ENCODE measurements at regions not wholly inside any gene's neighbourhood (a gene's known extent, or its start where the extent isn't known, plus 50 kb on each side); places are given as distances from the start of the nearest gene placed in this dataset.
"Not testable (repeated sequence)": the region's sequence is repeated elsewhere in the genome, so short reads cannot be mapped to it uniquely, and the experiment has no call there.

DNA sequence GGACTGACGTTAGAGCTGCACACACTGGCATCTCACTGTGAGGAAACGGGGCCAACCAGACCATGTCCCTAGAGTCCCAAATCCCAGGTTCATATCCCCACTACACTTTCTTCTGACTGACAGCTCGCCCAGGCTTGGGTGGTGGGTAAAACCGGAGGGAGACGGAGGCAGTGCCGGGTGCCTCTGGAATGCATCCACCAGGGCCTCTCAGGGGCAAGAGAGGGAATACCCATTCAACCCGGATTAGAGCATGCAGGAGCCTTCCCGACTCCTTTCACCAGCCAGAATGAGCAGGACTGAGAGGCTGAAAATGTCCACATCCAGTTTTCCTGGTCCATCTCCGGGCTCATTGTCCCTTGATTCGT is 297.2 kb downstream of the ADGRD1 start:
- no peak for DNase-seq

DNA sequence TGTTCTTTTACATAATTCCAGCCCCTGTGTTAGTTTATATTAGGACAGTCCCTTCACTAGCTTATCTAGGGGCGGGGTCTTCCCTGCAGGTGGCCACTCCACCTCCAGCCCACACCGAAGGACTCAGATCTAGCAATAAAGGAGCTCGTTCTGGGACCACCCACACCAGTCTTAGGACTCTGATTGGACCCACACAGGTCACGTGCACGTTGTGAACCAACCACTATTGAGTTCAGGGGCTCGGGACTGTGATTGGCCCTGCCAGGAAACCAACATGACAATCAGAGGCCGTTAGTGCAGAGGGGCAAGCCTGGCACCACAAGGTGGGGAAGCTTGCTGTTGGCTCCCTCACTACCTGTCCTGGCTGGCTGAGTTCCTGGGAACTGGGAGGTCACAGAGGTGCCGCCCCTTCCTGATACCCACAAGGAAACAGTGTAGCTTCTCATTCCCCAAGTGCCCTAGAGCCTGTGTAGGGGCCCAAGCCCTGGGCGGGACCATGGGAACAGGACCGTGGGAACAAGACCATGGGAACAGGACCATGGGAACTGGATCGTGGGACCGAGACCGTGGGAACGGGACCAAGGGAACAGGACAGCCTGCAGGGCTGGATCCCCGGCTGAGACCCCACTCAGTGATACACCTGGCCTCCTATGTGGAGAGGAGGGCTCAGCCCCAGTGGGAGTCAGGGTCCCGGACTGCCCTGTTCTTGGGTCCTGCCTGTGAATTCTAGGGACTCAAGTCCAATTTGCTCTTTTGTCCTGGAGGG is 297.8 kb downstream of the ADGRD1 start:
- no peak for DNase-seq

DNA sequence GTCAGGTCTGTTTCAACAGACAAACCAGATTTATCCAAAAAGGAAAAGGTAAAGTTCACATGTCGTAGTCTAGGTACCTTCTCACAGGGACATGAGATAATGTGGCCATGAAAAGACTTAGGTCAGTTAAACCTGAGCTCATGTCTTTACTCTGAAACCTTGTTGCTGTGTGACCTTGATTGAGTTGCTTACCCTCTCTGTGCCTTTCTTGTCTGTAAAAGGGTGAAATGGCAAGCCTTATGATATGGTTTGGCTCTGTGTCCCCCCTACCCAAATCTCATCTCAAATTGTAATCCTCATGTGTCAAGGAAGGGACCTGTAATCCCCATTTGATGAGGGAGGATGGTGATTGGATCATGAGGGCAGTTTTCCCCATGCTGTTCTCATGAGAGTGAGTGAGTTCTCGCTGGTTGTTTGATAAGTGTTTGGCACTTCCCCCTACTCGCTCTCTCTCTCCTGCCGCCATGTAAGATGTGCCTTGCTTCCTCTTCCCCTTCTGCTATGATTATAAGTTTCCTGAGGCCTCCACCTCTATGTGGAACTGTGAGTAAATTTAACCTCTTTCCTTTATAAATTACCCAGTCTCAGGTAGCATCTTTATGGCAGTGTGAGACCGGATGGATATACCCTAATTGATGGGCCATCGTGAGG is 299.8 kb downstream of the ADGRD1 start:
- no peak for DNase-seq

DNA sequence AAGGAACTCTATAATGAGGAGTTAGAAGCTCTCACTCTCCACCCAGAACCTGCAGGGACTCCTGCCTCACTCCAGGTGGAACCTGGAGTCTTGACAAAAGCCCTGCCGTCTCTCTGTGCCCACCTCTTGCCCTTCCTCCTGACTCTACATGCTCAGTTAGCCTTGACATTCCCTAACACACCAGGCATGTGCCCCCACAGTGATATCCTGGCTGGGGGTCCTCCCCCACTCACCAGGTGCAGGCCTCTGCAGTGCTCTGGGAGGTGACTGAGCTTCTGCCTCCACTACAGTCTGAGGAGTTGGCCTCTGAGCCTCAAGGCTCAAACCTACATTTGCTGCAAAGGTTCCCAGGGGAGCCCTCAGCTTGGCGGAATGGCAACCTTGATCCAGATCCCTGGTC is 300.7 kb downstream of the ADGRD1 start:
- no peak for DNase-seq

DNA sequence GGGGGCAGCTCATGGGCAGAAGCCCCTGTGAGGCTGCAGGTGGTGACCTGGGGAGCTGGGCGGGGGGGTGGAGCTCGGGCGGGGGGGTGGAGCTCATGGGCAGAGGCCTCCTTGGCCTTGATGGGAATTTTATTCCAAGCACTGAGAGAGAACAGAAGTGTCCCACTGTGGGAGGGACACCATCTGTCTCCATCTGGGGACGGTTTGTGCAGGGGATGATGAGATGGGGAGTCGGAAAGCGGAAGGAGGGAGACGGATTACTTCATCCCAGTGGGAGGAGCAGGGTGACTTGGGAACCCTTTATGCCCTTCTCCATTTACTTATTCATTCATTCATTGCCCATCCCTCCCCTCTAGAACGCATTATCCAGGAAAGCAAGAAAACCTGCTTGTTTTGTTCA is 304.7 kb downstream of the ADGRD1 start:
- DNase-seq = no peak

DNA sequence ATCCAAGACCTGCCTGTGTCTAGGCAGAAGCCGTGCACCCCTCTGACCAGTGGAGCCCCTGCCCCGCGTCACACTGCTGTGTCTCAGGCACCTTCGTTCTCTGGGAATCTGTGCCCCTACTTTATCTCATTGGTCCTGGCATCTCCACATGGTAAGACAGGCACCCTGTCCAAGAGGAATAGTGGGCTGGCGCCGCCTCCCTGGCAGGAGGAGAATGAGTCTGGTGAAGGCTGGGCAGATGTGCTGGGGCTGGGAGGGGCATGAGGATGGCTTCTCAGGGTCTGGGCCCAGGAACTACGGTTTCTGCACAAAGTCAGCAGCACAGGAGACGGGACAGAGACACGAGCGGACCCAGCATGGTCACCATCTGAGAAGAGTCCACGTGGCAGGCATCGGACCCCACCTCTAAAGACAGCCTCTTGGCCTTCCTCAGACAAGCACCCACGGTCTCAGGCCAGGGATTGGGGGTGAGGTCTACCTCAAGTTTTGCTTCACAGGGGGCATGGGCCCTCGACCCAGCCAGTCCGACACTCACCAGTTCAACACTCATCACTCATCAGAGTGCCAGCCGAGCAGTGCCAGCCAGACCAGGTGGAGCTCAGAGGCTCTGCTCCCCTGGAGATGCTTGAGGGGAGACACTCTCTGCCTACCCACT is 306.7 kb downstream of the ADGRD1 start:
- no peak for DNase-seq

DNA sequence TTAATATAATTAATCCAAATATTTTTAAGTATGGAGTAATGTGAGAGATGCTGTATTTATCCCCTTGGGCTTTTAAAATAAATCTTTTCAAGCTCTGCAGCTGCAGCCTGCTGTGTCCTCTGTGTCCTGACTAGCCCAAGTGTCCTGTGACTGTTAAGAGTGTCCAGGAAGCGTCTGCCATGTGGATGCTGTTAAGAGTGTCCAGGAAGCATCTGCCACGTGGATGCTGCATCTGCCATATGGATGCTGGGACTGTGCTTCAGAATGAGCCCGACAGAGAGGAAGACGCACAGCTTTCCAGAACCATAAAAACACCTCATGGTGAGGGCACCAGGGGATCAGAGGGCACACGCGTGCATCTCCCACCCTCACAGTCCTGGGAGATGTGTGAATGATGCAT is 307.2 kb downstream of the ADGRD1 start:
- no peak for DNase-seq

DNA sequence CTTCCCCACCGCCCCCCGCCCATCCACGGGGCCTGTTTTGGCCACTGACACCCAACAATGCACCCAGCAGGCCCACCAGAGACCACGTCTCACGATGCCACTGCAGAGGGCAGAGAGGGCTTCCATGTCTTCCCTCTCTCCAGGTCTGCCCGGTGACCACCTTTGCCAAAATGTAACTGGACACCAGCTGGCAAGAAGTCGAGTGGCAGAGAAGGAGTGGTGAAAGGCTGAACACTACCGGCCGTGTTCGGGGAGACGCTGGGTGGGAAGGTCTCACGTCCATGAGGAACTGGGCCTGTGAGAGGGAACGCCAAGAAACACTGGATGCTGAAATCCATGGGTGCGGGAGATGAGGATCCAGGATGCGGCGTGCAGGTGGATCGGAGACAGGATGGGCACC is 308.2 kb downstream of the ADGRD1 start:
- DNase-seq = no peak

DNA sequence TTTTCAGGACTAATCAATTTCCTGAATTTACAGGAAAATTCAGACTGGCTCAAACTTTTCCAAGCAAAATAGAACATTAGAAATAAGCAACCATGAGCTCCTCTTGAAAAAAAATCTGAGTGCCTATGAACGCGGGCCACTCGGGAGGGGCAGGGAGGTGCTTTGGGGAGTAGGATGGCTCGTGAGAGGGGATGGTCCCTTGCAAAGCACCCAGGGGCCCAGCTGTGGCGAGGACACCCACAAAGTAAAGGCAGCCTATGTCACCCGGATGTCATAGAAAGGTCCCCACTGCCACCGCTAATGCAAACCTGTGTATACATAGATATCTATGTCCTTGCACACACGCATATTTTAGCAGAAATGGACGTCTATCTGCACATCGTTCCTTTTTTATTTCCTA is 309.9 kb downstream of the ADGRD1 start:
- DNase-seq = no peak

DNA sequence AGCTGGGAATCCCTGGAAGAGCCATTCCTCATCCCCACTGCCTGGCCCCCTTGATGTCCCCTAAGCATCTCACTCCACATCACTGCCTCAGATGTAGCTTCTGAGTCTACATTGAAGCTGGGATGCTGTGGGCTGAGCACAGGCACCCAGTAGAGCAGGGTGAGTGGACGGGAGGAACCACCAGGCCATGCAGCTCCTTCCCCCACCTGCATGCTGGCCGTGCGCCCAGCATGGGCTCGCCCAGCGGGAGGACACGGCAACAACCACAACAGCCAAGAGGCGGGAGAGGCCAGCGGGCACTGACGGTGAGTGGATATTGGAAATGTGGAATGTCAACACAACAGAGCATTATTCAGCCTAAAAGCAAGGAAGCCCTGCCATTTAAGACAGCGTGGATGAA is 310.9 kb downstream of the ADGRD1 start:
- no peak for DNase-seq

DNA sequence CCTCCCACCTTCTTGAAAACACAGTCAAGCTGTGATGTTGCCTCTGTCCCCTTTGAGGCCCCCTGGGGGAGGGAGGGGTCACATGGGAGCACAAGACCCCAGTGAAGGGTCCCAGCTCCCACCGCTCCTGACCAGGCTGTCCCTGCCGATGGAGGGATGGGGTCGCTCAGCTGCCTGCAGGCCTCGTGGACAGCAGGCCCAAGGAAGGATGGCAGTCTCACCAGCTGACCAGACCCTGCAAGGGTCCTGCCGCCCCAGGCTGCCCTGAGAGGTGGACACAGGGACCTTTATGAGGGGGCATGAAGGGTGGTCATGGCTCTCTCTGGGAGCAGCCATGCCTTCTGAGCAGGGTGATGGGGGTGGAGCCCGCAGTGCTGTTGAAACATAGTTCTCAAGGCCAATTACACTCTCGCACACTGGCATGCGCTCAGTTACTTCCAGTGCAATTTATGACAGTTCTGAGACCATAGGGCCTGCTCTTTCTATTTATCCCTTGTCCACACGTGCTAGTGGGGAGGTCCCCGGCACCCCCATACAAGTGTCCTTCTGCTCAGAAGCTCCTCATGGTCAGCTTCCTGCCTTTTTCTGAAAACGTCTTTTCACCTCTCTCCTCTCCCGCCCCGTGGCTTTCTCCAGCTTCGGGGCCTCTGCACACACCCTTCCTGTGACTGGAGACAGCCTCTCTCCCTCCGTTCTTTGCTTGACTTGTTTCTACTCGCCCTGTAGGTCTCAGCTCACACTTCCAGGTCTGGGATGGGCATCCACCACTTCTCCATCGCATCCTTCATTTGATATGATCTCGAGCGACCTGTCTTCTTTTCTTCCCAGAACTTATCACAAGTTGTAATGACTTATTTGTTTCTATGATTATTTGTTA is 313.1 kb downstream of the ADGRD1 start:
- no peak for DNase-seq

DNA sequence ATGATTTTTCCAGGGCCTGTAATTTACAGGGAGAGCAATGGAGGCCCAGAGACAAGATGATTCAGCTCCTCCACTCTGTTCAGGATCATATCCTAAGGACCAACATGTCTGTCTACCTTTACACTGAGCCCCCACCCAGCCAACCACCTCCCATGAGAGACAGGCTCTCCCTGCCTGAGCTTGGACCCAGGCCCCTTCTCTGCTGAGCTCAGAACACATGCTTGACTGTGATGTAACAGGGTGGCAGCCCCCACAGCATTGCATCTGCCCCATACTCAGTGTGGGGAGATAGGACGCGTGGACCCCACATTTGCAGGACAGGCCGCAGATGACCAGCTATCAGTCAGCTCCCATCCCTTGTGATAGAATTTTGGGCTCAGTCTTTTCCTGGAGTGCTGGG is 313.9 kb downstream of the ADGRD1 start:
- no peak for DNase-seq

DNA sequence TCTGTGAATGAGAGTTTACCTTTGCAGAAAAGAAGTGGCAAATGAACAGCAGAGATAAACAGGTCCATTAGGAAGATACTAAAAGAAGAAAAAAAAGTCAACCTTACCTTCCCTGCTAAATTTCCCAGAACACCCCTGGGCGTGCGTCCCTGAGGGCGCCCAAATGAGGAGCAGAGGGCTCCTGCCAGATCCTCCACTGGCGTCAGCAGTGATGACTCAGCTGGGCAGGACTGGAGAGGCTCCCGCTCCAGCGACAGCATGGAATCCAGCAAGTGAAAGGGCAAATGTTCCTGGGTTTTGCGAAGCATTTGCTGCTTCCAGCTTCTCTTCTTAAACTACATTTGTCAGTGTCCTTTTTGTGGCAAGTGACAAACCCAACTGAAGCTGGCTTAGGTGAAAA is 314.4 kb downstream of the ADGRD1 start:
- DNase-seq = not testable (repeated sequence)

DNA sequence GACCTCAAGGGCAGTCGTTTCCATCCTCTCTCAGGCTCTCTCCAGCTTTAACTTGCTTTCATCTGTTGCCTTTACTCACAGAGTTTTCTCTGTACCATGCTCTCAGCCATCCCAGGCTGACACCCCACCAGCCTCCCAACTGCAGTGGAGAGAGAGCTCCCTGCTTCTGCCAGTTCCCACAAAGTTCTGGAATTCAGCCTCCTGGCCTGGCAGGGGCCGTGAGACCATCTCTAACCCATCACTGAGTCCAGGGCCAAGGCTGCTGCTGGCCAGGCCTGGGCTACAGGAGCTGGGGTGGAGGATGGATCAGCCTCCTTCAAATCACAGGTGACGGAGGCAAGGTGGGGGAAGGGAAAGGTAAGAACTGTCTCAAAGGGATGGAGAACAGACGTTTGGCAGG is 314.9 kb downstream of the ADGRD1 start:
- not testable (repeated sequence) for DNase-seq

DNA sequence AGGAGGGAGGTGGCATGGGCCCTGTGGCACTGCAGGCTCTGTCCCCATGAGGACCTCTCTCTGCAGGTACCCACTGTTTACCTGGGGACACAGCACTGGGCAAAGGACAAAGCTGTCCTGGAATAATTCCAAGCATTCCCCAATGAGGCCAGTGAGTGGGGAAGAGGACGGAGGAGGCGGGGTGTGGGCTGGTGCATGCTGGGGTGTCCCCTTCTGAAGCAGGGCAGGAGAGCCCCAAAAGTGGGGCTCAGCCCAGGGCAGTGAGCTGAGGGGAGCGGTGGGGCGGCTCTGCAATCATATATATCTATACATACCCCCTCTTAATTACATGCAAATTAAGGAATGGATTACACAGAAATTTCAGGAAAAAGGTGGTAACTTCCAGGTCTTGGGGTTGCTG is 315.8 kb downstream of the ADGRD1 start:
- DNase-seq = no peak

DNA sequence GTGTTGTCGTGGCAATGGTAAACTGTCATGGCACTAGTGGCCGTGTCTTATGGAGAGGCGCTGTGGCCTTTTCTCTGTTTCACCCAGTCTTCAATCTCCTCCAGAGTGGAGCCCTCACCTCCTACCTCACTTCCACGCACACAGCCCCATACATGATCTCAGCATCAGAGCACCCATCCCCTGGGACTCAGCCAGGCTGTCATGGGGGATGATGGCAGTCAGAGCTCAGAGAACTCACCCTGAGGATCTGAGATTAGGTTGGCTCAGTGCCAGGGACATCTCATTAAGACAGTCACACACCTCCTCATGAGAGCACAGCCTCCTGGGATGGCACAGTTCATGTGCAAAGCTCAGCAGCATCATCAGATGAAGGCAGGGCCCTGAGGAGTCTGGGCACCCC is 316.3 kb downstream of the ADGRD1 start:
- DNase-seq = not testable (repeated sequence)

DNA sequence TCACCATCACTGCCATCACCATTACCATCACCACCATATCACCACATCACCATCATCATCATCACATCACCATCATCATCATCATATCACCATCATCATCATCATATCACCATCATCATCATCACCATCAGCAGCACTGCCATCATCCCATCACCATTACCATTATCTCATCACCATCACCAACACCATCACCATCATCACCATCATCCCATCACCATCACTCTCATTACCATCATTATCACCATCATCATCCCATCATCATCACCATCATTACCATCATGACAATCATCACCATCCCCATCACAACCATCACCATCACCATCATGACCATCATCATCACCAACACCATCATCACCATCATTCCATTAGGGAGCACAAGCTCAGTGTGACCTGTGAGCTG is 318.0 kb downstream of the ADGRD1 start:
- no peak for DNase-seq

DNA sequence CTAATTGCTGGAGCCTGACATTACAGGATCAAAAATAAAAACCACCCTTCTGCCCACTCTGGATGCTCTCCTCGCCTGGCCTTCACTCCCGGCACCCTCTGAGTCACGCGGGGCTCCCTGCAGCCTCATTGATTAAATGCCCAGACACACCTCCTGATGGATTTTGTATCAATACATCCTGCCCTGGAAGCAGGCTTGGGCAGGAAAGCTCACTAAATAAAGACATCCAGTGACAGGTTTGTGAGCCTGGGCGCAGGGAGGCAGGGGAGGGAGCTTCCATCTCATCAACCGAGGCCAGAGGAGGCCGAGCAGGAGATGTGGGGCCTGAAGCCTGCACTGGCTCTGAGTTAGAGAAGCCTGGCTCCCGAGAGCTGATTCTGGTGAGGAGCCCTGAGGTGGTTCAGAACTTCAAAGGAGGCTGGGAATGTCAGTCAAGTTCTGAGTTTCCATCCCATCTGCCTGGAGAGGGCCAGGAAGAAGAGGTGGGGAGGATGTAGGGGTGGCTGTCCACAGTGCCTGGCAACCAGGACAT is 318.6 kb downstream of the ADGRD1 start:
- not testable (repeated sequence) for DNase-seq

DNA sequence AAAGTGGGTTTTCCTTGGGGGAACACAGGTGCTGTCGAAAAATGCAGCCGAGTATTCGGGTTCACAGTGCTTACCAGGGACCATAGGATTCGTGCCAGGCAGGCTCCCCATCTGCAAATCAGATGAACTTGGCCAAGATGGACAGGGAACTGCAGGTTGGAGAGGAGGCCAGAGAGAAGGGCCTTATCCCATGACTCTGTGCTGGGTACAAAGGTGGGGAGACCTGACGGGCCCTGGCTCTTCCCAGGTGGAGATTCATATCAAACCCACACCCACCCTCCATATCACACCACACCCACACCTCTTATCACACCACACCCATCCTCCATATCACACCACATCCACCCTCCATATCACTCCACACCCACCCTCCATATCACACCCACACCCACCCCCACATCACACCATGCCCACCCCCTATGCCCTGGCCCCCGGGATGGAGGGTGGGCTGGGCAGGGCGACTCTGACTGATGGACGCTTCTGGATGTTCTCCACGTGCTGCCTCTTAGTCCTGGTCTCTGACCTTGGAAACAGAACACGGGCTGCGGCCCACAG is 319.7 kb downstream of the ADGRD1 start:
- DNase-seq = no peak

DNA sequence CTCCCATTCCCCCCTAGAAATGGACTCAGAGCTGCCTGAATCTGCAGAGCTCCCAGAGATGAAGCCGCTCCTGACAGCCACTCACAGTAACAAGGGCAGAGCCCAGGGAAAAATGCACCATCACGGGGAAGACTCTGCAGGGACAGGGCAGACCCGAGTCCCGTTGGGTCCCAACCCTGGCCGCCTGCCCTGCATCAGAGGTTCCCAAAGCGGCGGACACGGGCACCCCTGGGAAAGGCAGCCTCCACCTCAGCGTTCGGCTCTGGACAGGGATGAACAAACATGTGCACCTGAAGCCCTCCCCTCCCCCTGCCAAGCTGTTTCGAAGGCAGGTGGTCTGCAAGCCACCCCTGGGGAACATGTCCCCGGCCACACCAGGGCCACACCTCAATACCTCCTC is 320.4 kb downstream of the ADGRD1 start:
- DNase-seq = no peak

DNA sequence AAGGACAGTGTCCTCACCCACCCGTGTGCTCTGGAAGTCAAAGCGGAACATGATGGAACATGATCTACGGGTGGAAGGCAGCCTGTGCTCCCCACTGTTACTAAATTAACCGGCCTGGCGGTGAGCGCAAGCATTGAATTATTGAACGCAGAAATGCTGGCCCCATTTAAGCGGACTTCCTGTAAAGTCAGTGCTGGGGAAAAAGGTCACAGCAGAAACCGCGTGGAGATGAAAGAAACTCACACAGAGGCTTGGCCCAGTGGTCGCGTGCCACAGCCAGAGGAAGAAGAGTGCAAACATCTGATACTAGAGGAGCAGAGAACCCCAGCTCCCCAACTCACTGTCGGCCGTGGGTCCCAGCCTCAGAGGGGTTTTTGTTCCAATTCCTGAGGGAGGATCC is 321.2 kb downstream of the ADGRD1 start:
- no peak for DNase-seq

DNA sequence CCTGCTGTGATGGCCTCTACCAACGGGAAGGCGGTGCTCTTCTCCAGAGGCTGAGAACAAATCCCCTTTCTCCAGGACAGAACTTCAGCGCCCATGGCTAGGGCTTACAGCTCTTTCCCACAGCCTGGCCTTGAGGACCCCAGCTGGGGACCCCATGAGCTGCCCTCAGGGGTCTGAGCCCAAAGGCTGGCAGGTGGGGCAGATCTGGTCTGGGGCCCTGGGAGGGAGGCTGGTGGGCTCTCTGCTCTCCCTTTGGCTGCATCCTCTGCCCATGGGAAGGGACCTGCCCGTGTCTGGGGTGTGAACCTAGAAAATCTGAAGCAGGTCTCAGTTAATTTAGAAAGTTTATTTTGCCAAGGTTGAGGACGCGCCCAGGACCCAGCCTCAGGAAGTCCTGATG is 322.1 kb downstream of the ADGRD1 start:
- no peak for DNase-seq

Data from stimulated activated CD4-positive, alpha-beta T cell treated with anti-CD3 and anti-CD28 coated beads, Interleukin-1b, Interleukin-23, amount 100 ng/mL, for 48 hours (primary cell).